ENCODE measurements at regions not wholly inside any gene's neighbourhood (a gene's known extent, or its start where the extent isn't known, plus 50 kb on each side); places are given as distances from the start of the nearest gene placed in this dataset.
"Not testable (repeated sequence)": the region's sequence is repeated elsewhere in the genome, so short reads cannot be mapped to it uniquely, and the experiment has no call there.

- peak; percentile 10 for DNase-seq (ENCODE audit: low spot score)
These were observed 131.3 kb upstream of the GMDS start for GRCh38 chr6:2376429-2377355.

GRCh38 chr6:2375443-2375842 lies 130.0 kb upstream of the GMDS start:
- DNase-seq (ENCODE audit: low spot score), result no peak

GRCh38 chr6:2369606-2370005 lies 124.2 kb upstream of the GMDS start:
- DNase-seq (ENCODE audit: low spot score), result no peak

GRCh38 chr6:2363211-2363610 lies 117.8 kb upstream of the GMDS start:
- no peak for DNase-seq (ENCODE audit: low spot score)

- DNase-seq (ENCODE audit: low spot score), result no peak
These were observed 115.8 kb upstream of the GMDS start for GRCh38 chr6:2361195-2361594.

- no peak for DNase-seq (ENCODE audit: low spot score)
These were observed 115.3 kb upstream of the GMDS start for GRCh38 chr6:2360716-2361115.

GRCh38 chr6:2360126-2360525 lies 114.7 kb upstream of the GMDS start:
- no peak for DNase-seq (ENCODE audit: low spot score)

- no peak for DNase-seq (ENCODE audit: low spot score)
These were observed 109.7 kb upstream of the GMDS start for GRCh38 chr6:2355150-2355549.

GRCh38 chr6:2354138-2354491 lies 108.7 kb upstream of the GMDS start:
- DNase-seq (ENCODE audit: low spot score), result no peak

- DNase-seq (ENCODE audit: low spot score), result peak; percentile 77
These were observed 108.2 kb upstream of the GMDS start for GRCh38 chr6:2353412-2354137.

GRCh38 chr6:2351807-2352431 lies 106.5 kb upstream of the GMDS start:
- DNase-seq (ENCODE audit: low spot score), result no peak

- no peak for DNase-seq (ENCODE audit: low spot score)
These were observed 105.7 kb upstream of the GMDS start for GRCh38 chr6:2351090-2351489.

- no peak for DNase-seq (ENCODE audit: low spot score)
These were observed 100.7 kb upstream of the GMDS start for GRCh38 chr6:2346078-2346477.

GRCh38 chr6:2344319-2344905 lies 99.0 kb upstream of the GMDS start:
- no peak for DNase-seq (ENCODE audit: low spot score)

- DNase-seq (ENCODE audit: low spot score), result no peak
These were observed 82.2 kb upstream of the GMDS start for GRCh38 chr6:2327591-2327990.

GRCh38 chr6:2324166-2324953 lies 79.0 kb upstream of the GMDS start:
- DNase-seq (ENCODE audit: low spot score), result no peak

- not testable (repeated sequence) for DNase-seq (ENCODE audit: low spot score)
These were observed 72.1 kb upstream of the GMDS start for GRCh38 chr6:2317498-2317897.

- DNase-seq (ENCODE audit: low spot score), result no peak
These were observed 69.2 kb upstream of the GMDS start for GRCh38 chr6:2314641-2315040.

GRCh38 chr6:2310042-2310441 lies 64.6 kb upstream of the GMDS start:
- DNase-seq (ENCODE audit: low spot score), result no peak

GRCh38 chr6:2309122-2309521 lies 63.7 kb upstream of the GMDS start:
- no peak for DNase-seq (ENCODE audit: low spot score)

GRCh38 chr6:2307799-2308198 lies 62.4 kb upstream of the GMDS start:
- no peak for DNase-seq (ENCODE audit: low spot score)

- DNase-seq (ENCODE audit: low spot score), result no peak
These were observed 60.5 kb upstream of the GMDS start for GRCh38 chr6:2305951-2306350.
